ENCODE measurements at regions not wholly inside any gene's neighbourhood (a gene's known extent, or its start where the extent isn't known, plus 50 kb on each side); places are given as distances from the start of the nearest gene placed in this dataset.
"Not testable (repeated sequence)": the region's sequence is repeated elsewhere in the genome, so short reads cannot be mapped to it uniquely, and the experiment has no call there.

GRCh38 chr5:107072440-107072839 is 598.3 kb downstream of the EFNA5 start:
- DNase-seq = no peak

- DNase-seq = no peak
Observed at GRCh38 chr5:107068782-107069181, 602.0 kb downstream of the EFNA5 start.

GRCh38 chr5:107067395-107067794 is 603.3 kb downstream of the EFNA5 start:
- no peak for DNase-seq

GRCh38 chr5:107063511-107063910 is 607.2 kb downstream of the EFNA5 start:
- no peak for DNase-seq

- no peak for DNase-seq
Observed at GRCh38 chr5:107058803-107059202, 611.9 kb downstream of the EFNA5 start.

- DNase-seq = no peak
Observed at GRCh38 chr5:107058235-107058634, 612.5 kb downstream of the EFNA5 start.

DNA sequence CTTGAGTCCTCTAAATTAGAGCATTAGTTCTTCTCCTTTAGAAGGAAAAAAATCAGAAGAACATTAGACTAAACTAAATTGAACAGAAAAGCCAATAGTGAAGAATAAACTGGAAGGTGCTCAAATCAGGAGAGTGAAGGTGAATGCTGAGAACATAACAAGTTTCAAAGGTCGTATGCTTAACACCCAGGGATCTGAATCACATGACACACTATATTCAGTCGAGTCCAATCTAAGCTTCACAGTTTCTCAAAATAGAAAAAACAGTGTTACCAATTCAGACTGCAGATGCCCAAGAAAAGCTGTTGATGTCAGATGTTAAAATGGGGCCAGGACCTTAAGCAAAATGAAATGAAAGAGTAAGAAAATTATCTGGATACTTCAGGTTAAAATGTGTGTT is 614.5 kb downstream of the EFNA5 start:
- DNase-seq = no peak

- DNase-seq = no peak
Observed at GRCh38 chr5:107047048-107047447, 623.7 kb downstream of the EFNA5 start.

GRCh38 chr5:107043665-107044064 is 627.1 kb downstream of the EFNA5 start:
- no peak for DNase-seq

DNA sequence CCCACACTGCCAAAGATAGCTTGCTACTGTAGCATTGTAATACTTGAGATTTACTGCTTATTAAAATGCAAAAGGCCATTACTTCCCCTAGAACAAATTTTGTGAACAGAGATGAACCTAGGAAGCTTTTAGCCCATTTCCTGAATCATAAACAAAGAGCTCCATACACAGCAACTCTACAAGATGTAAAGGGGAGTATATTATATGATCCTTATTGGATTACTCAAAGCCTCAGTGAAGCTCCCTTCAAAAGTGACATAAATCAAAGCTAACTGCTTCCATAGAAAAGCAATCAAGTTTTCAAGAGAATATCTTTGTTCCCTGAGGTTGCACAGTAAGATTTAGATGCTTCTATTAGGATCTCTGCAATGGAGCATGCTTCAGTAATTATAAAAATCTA is 629.8 kb downstream of the EFNA5 start:
- DNase-seq = no peak

DNA sequence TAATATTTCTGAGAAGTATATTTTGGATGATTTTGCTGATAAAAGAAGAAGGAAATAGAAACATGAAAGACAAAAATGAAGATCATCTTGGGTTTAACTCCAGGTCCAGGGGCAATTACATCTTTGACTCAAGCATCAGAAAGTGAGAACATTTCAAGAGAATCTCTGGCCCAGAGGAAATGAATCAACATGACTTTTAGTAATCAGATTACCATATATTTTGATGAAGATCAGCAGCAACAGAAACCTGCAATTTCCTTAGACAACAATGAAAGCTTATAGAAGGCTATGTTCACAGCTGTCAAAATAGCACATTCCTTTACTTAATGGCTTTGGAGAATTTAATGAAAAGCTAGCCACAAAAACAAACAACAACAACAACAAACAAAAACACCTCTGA is 638.1 kb downstream of the EFNA5 start:
- DNase-seq = no peak

DNA sequence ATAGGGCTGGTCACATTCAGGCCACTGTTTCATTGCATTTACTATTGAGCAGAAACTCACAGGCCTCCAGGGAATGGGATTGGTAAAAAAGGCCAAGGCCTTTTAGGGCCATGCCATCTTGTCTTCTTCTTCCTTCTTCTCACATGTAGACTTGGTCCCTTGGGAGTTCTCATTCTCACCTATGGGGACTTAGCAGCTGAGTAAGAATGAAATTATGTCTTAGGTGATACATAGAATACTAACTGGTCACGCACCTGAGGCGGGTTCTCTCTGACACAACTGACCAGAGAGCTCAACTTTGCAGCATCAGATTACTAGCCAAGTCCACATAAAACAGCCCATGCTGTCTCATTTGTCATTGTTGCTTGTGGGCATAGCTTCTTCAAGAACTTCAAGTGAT is 641.8 kb downstream of the EFNA5 start:
- no peak for DNase-seq

DNA sequence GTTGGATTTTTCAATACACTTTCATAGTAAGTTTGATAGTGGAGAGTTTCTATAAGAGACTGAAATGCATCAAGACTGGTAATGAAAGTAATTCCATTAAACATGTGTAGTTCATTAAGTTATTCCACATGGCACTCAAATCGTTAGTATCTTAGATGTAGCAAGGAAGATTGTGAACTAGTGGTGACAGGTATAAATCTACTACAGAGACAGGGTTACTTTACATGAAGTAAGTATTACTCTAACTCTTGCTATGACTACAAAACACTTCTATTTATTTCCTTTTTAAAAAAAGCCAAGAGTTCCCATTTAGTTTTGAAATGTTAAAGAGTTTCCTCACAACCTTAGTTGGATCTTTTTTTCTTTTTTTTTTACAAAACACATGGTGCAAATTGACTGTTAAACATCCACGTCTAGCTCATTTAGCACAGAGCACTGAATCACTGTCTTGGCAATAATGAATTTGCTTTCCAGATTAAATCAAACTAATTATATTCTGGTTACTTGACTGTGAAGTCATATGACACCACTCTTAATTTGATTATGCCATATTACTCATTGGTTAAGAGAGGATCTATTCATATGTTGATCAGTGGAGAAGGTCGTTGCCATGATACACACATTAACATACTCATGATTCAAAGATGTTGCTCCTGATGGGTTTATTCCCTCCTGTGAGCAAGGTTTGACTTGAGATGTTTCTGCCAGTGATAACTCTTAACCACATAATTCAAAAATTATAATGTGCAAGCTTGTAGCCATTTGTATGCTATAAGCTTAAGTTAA is 644.8 kb downstream of the EFNA5 start:
- no peak for DNase-seq

- no peak for DNase-seq
Observed at GRCh38 chr5:107023732-107024131, 647.0 kb downstream of the EFNA5 start.

GRCh38 chr5:107021575-107021974 is 649.2 kb downstream of the EFNA5 start:
- no peak for DNase-seq

DNA sequence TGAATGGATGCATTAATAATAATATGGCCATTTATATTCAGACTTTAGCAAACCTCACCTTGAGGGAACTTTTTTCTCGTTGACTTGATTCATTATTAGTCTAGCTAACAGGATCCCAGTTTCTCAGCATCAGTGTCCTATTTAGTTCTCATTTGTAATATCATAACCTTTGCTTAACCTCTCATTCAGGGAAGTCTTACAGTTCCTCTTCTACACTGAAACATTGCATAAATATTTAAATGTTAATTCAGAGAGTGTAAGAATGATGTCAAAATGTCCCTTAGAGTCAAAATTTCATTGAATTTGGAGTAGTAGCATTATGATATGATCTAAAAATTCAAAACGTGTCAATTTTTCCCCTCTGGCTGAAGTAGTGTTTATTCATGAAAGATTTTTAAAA is 650.1 kb downstream of the EFNA5 start:
- DNase-seq = no peak

GRCh38 chr5:107017616-107018015 is 653.1 kb downstream of the EFNA5 start:
- DNase-seq = no peak

DNA sequence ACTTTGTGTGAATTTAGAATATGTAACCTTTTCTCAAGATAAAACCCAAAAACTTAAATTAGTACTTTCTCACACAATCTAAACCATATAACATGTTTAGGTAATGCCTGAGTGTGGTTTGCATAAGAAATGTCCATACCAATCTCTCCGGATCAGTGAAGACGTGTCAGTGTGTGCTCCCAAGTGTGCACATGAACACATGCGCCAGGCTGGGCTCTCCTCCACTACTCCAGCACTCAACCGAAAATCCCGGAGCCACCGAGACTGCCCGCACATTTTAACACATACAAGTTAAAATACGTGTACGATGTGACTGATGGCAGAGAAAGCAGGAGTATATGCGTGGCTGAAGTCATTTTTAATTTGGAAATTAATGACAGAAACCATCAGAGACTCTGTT is 658.4 kb downstream of the EFNA5 start:
- DNase-seq = no peak

- peak; percentile 49 to 64 (median 56) for DNase-seq
Observed at GRCh38 chr5:107011605-107012004, 659.1 kb downstream of the EFNA5 start.

- no peak for DNase-seq
Observed at GRCh38 chr5:107010060-107010459, 660.7 kb downstream of the EFNA5 start.

GRCh38 chr5:107005653-107006052 is 665.1 kb downstream of the EFNA5 start:
- no peak for DNase-seq

DNA sequence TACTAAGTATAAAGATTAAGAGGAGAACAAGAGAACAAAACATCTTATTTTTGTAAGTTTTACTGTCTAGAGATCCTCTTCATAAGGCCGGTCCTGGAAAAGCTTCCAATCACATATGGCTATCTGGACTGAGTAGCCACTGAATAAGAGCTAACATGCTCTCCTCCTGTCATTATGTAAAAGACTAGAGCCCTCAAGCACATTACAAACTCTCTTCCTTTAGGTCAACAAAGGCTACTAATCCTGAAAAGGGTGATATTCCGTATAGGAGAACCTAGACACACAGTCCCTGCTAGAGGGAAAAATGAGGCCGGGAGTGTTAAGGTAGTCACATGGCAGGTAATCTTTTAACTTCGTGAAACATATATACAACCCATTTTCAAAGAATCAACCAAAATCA is 665.6 kb downstream of the EFNA5 start:
- no peak for DNase-seq

- DNase-seq = no peak
Observed at GRCh38 chr5:107002115-107002514, 668.6 kb downstream of the EFNA5 start.

GRCh38 chr5:106999506-106999905 is 671.2 kb downstream of the EFNA5 start:
- not testable (repeated sequence) for DNase-seq
